GM23338 (cell line): ENCODE measurements at regions not wholly inside any gene's neighbourhood (a gene's known extent, or its start where the extent isn't known, plus 50 kb on each side); places are given as distances from the start of the nearest gene placed in this dataset.

Experiments
- CTCF ChIP-seq, 2 experiments: fragments of 200-600 bp in 1 of 2; sonication (generic) in 1 of 2; conservative IDR thresholded peaks; 2 replicates each; pipeline versions ENCODE4 v1.5.1 to v1.6.1; 2016 to 2017; ENCODE audit warnings: antibody characterized with exemption in 2 of 2, low read depth in 2 of 2, mild to moderate bottlenecking in 2 of 2, moderate library complexity in 1 of 2
- EZH2 ChIP-seq: fragments of 200-600 bp; sonication (generic); IDR thresholded peaks from one replicate; pipeline ENCODE4 v1.8.0; 2017; ENCODE audit warnings: antibody characterized with exemption, mild to moderate bottlenecking, low read depth; ENCODE audit not compliant: unreplicated experiment
- EZH2phosphoT487 ChIP-seq: fragments of 200-600 bp; sonication (generic); IDR thresholded peaks from one replicate; pipeline ENCODE4 v1.8.1; 2018; ENCODE audit warnings: antibody characterized with exemption; ENCODE audit not compliant: unreplicated experiment
- JUNB ChIP-seq: IDR thresholded peaks from one replicate; pipeline ENCODE4 v1.6.1; 2016; ENCODE audit warnings: antibody characterized with exemption; ENCODE audit not compliant: unreplicated experiment
- POLR2AphosphoS5 ChIP-seq: IDR thresholded peaks from 2 replicates; pipeline ENCODE4 v1.6.1; 2016; ENCODE audit warnings: antibody characterized with exemption, low read depth
- REST ChIP-seq: IDR thresholded peaks from one replicate; pipeline ENCODE4 v1.6.1; 2018; ENCODE audit warnings: antibody characterized with exemption; ENCODE audit not compliant: unreplicated experiment
- ZNF114 ChIP-seq: fragments of 250-450 bp; sonication (Bioruptor Pico); IDR thresholded peaks from 2 replicates; pipeline ENCODE4 v1.5.0; 2020; ENCODE audit warnings: mild to moderate bottlenecking, moderate library complexity
- ZNF331 ChIP-seq: fragments of 250-450 bp; sonication (Bioruptor Pico); IDR thresholded peaks from 2 replicates; pipeline ENCODE4 v1.5.0; 2020; ENCODE audit warnings: low read depth, mild to moderate bottlenecking, moderate library complexity
- ZNF462 ChIP-seq: fragments of 250-450 bp; sonication (Bioruptor Pico); IDR thresholded peaks from 2 replicates; pipeline ENCODE4 v1.5.0; 2020; ENCODE audit warnings: mild to moderate bottlenecking, moderate library complexity

- no peak for TF ChIP-seq CTCF (conservative IDR thresholded peaks at IDR 0.05; ENCODE audit: low read depth in 2 of 2)
- TF ChIP-seq POLR2AphosphoS5, result no peak
- no peak for TF ChIP-seq ZNF331 (CRISPR knock-in tag)
- no peak for TF ChIP-seq REST
- no peak for TF ChIP-seq EZH2
- no peak for TF ChIP-seq EZH2phosphoT487
- TF ChIP-seq JUNB, result no peak
- no peak for TF ChIP-seq ZNF462
- no peak for TF ChIP-seq ZNF114 (CRISPR knock-in tag)
Observed at GRCh38 chr5:174953871-174954270, 229.5 kb downstream of the MSX2 start.
